H1 (cell line): ENCODE measurements at regions not wholly inside any gene's neighbourhood (a gene's known extent, or its start where the extent isn't known, plus 50 kb on each side); places are given as distances from the start of the nearest gene placed in this dataset.
A peak's percentile ranks its signal among the peaks of the same experiment; 100 is the strongest.

Source experiments
- CTCF ChIA-PET: fragments of 300-600 bp; sonication (Branson Sonifier 250); formaldehyde crosslinking; loops from one replicate; lab custom pipeline; 2021; ENCODE audit not compliant: partially characterized antibody; lab: Charles Lee
- POLR2A ChIA-PET: fragments of 300-600 bp; sonication (Branson Sonifier 250); formaldehyde crosslinking; loops from one replicate; lab custom pipeline; 2021; ENCODE audit warnings: inconsistent platforms; ENCODE audit not compliant: partially characterized antibody; lab: Charles Lee
- DNase-seq, 2 experiments: peaks; one replicate each; pipeline versions ENCODE4 v3.0.0 to v3.0.0-alpha.2; 2010 to 2022; ENCODE audit warnings: low spot score in 2 of 2, low read depth in 1 of 2, mixed read lengths in 1 of 2
- FAIRE-seq: peaks from 2 replicates; lab custom pipeline; 2011; peaks lifted over from hg19 to GRCh38; lab: Jason Lieb, UNC
- H2AFZ ChIP-seq: 2 replicates; pipeline ENCODE4 v1.8.1; 2012; ENCODE audit warnings: low read length, inconsistent platforms
- H2AK5ac ChIP-seq: 2 replicates; pipeline ENCODE4 v1.6.1; 2013; ENCODE audit warnings: low read depth, low read length
- H2BK120ac ChIP-seq: replicated peaks from 2 replicates; pipeline ENCODE3; 2013; ENCODE audit warnings: low read depth, low read length, inconsistent platforms
- H2BK12ac ChIP-seq: 2 replicates; pipeline ENCODE4 v1.6.1; 2013; ENCODE audit warnings: low read depth, low read length
- H2BK15ac ChIP-seq: 2 replicates; pipeline ENCODE4 v1.6.1; 2013; ENCODE audit warnings: low read length
- H2BK20ac ChIP-seq: 2 replicates; pipeline ENCODE4 v1.6.1; 2013; ENCODE audit warnings: low read length
- H2BK5ac ChIP-seq: 2 replicates; pipeline ENCODE4 v1.6.1; 2013; ENCODE audit warnings: low read depth, low read length
- H3K14ac ChIP-seq: 2 replicates; pipeline ENCODE4 v1.6.1; 2013; ENCODE audit warnings: inconsistent platforms; ENCODE audit not compliant: insufficient read length
- H3K18ac ChIP-seq: 2 replicates; pipeline ENCODE4 v1.6.1; 2013; ENCODE audit warnings: low read length; ENCODE audit errors: extremely low read depth
- H3K23ac ChIP-seq: 2 replicates; pipeline ENCODE4 v1.6.1; 2013; ENCODE audit warnings: inconsistent platforms; ENCODE audit not compliant: insufficient read length
- H3K23me2 ChIP-seq: 2 replicates; pipeline ENCODE4 v1.6.1; 2013; ENCODE audit warnings: low read depth, low read length
- H3K27ac ChIP-seq: 2 replicates; pipeline ENCODE4 v1.6.1; 2011; ENCODE audit warnings: low read depth, low read length, inconsistent platforms
- H3K27me3 ChIP-seq, 4 experiments: replicated peaks in 1 of 4; 1 replicate in 1 of 4; 2 replicates in 3 of 4; pipeline versions ENCODE4 v1.6.1 to v1.8.1; 2011 to 2013; ENCODE audit warnings: low read length in 3 of 4, mild to moderate bottlenecking in 3 of 4, inconsistent platforms in 2 of 4, mixed read lengths in 2 of 4, moderate library complexity in 1 of 4; ENCODE audit not compliant: control insufficient read depth in 3 of 4, insufficient read depth in 3 of 4; ENCODE audit errors: extremely low read depth in 1 of 4
- H3K36me3 ChIP-seq, 4 experiments: 2 replicates each; pipeline versions ENCODE4 v1.6.1 to v1.8.1; 2011 to 2013; ENCODE audit warnings: mild to moderate bottlenecking in 4 of 4, low read length in 3 of 4, moderate library complexity in 2 of 4, control low read depth in 1 of 4, inconsistent platforms in 1 of 4; ENCODE audit not compliant: insufficient read depth in 4 of 4, control insufficient read depth in 2 of 4
- H3K4ac ChIP-seq: replicated peaks from 2 replicates; pipeline ENCODE3; 2013; ENCODE audit warnings: low read length, low read depth, mixed read lengths, inconsistent platforms; ENCODE audit not compliant: insufficient read length
- H3K4me1 ChIP-seq, 4 experiments: replicated peaks in 1 of 4; 1 replicate in 1 of 4; 2 replicates in 3 of 4; pipeline versions ENCODE4 v1.6.1 to v1.8.1; 2011 to 2013; ENCODE audit warnings: low read length in 3 of 4, inconsistent platforms in 2 of 4, mixed read lengths in 1 of 4; ENCODE audit not compliant: insufficient read depth in 4 of 4, control insufficient read depth in 3 of 4
- H3K4me2 ChIP-seq, 2 experiments: 2 replicates each; pipeline versions ENCODE4 v1.6.1 to v1.8.1; 2011 to 2013; ENCODE audit warnings: low read depth in 2 of 2, low read length in 2 of 2, control low read depth in 1 of 2, inconsistent platforms in 1 of 2, mild to moderate bottlenecking in 1 of 2; ENCODE audit not compliant: insufficient read depth in 1 of 2
- H3K4me3 ChIP-seq, 4 experiments: fragments of 200-600, 300-600 bp in 1 of 4; sonication (generic), shearing (Covaris generic), sonication (Bioruptor Twin) in 1 of 4; 2 replicates each; pipeline versions ENCODE4 v1.5.1 to v1.8.1; 2011 to 2016; ENCODE audit warnings: low read length in 4 of 4, low read depth in 3 of 4, control low read depth in 2 of 4, inconsistent platforms in 2 of 4, mild to moderate bottlenecking in 2 of 4, mixed read lengths in 1 of 4, moderate library complexity in 1 of 4; ENCODE audit not compliant: insufficient read depth in 2 of 4; ENCODE audit errors: extremely low read depth in 1 of 4
- H3K56ac ChIP-seq: replicated peaks from 2 replicates; pipeline ENCODE3; 2013; ENCODE audit warnings: low read depth, mild to moderate bottlenecking, mixed read lengths, low read length, inconsistent platforms; ENCODE audit not compliant: insufficient read length
- H3K79me1 ChIP-seq: 2 replicates; pipeline ENCODE4 v1.6.1; 2013; ENCODE audit warnings: low read depth, low read length, control low read depth
- H3K79me2 ChIP-seq, 2 experiments: 2 replicates each; pipeline versions ENCODE4 v1.6.1 to v1.8.1; 2012 to 2013; ENCODE audit warnings: low read length in 2 of 2, mild to moderate bottlenecking in 2 of 2, inconsistent platforms in 1 of 2; ENCODE audit not compliant: insufficient read depth in 2 of 2, control insufficient read depth in 1 of 2
- H3K9ac ChIP-seq, 4 experiments: replicated peaks in 1 of 4; 1 replicate in 1 of 4; 2 replicates in 3 of 4; pipeline versions ENCODE4 v1.6.1 to v1.8.1; 2011 to 2013; ENCODE audit warnings: low read depth in 3 of 4, low read length in 3 of 4, control low read depth in 2 of 4, mild to moderate bottlenecking in 2 of 4, moderate library complexity in 2 of 4, inconsistent platforms in 1 of 4; ENCODE audit errors: extremely low read depth in 1 of 4
- H3K9me3 ChIP-seq, 2 experiments: 2 replicates each; pipeline versions ENCODE4 v1.6.1 to v1.8.1; 2012 to 2013; ENCODE audit warnings: mild to moderate bottlenecking in 2 of 2, moderate library complexity in 2 of 2, control low read depth in 1 of 2, inconsistent platforms in 1 of 2, low read depth in 1 of 2, low read length in 1 of 2, mixed read lengths in 1 of 2; ENCODE audit not compliant: insufficient read depth in 2 of 2
- H4K20me1 ChIP-seq, 2 experiments: replicated peaks in 1 of 2; 2 replicates each; pipeline versions ENCODE3 to v1.8.1; 2011 to 2013; ENCODE audit warnings: inconsistent platforms in 2 of 2, low read length in 2 of 2, mild to moderate bottlenecking in 1 of 2; ENCODE audit not compliant: insufficient read depth in 2 of 2, control insufficient read depth in 1 of 2
- H4K5ac ChIP-seq: 2 replicates; pipeline ENCODE4 v1.6.1; 2013; ENCODE audit warnings: low read length, low read depth, mixed read lengths, inconsistent platforms; ENCODE audit not compliant: insufficient read length
- H4K8ac ChIP-seq: 2 replicates; pipeline ENCODE4 v1.8.0; 2013; ENCODE audit warnings: mild to moderate bottlenecking, moderate library complexity, low read length, inconsistent platforms; ENCODE audit not compliant: insufficient read depth; ENCODE audit errors: extremely low read depth
- H4K91ac ChIP-seq: replicated peaks from 2 replicates; pipeline ENCODE3; 2013; ENCODE audit warnings: low read length, mixed read lengths, inconsistent platforms; ENCODE audit not compliant: insufficient read length
- KDM1A ChIP-seq: fragments of 200-600, 300-600 bp; sonication (generic); IDR thresholded peaks from 2 replicates; pipeline ENCODE4 v1.7.1; 2016; ENCODE audit warnings: mild to moderate bottlenecking, low read length, borderline replicate concordance
- POLR2AphosphoS5 ChIP-seq: IDR thresholded peaks from 2 replicates; pipeline ENCODE4 v1.6.1; 2011; ENCODE audit warnings: low read depth, low read length
- SP4 ChIP-seq: IDR thresholded peaks from 2 replicates; pipeline ENCODE4 v1.6.1; 2012; ENCODE audit warnings: low read length, inconsistent platforms
- TAF7 ChIP-seq: optimal IDR thresholded peaks from 2 replicates; pipeline ENCODE3; 2011; ENCODE audit warnings: low read depth, mild to moderate bottlenecking, inconsistent platforms, low read length, moderate library complexity, borderline replicate concordance
- YY1 ChIP-seq: IDR thresholded peaks from 2 replicates; pipeline ENCODE4 v1.6.1; 2011; ENCODE audit warnings: low read depth, mild to moderate bottlenecking, low read length
- WGBS, 2 experiments: shearing (Covaris generic) in 1 of 2; methylation state at CpG; one replicate each; pipeline versions ENCODE4 v1.1.6 to v1.1.7; 2013 to 2015; ENCODE audit warnings: low lambda C conversion rate in 2 of 2, mixed read lengths in 2 of 2, inconsistent platforms in 1 of 2, low coverage in 1 of 2, missing lambda C conversion rate in 1 of 2; ENCODE audit not compliant: insufficient replicate concordance in 2 of 2, insufficient coverage in 1 of 2, insufficient read length in 1 of 2; ENCODE audit errors: extremely low coverage in 1 of 2, missing lambda C conversion rate in 1 of 2; 5-methylcytosine and 5-hydroxymethylcytosine counted together

DNA sequence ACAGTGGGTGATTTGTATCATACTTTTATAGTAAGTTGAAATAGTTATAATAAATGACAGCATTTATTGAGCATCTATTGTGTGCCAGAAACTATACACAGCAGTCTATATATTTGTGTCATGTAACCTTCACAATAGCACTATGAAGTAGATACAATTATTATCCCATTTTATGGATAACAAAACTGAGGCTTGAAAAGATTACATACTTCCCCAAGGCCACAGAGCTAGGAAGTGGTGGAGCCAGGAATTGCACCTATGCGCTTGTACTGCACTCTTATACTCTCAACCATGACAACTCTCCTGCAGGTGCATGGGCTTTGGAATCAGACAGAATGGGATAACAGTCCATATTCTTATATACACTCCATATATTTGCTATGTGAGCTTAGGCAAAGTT, 110.6 kb upstream of the SOX5 start:
- Histone ChIP-seq H2BK12ac (no peak overlapping the region), H2BK15ac (no peak overlapping the region), H3K9ac (no peak overlapping the region), H3K56ac (no peak overlapping the region), H2BK120ac (no peak overlapping the region), H3K4me1 (no peaks in the 10 kb centered on the region), H3K27me3 (no peaks in the 10 kb centered on the region), H3K23ac (no peak overlapping the region), H3K4me3 (no peak overlapping the region), H3K14ac (no peak overlapping the region), H4K5ac (no peak overlapping the region), H4K8ac (no peak overlapping the region), H2AK5ac (no peak overlapping the region), H2AFZ (no peak overlapping the region), H4K91ac (no peak overlapping the region), H2BK20ac (no peak overlapping the region), H3K79me1 (no peaks in the 10 kb centered on the region), H3K4me2 (no peak overlapping the region), H3K23me2 (no peaks in the 10 kb centered on the region), H3K4ac (no peak overlapping the region), H3K36me3 (no peaks in the 10 kb centered on the region), H2BK5ac (no peak overlapping the region), H4K20me1 (no peaks in the 10 kb centered on the region), H3K27ac (no peak overlapping the region), H3K9me3 (no peaks in the 10 kb centered on the region), H3K79me2 (no peaks in the 10 kb centered on the region), H3K18ac (no peak overlapping the region)
- POLR2A ChIA-PET, result no interaction called here
- FAIRE-seq, result no peak
- TF ChIP-seq POLR2AphosphoS5 (no peak), YY1 (no peak), TAF7 (no peak), KDM1A (0 out of 2 replicates have a peak, but pooled peaks have one; percentile 33), SP4 (no peak)
- DNase-seq, result no peak
- WGBS, 2 experiments, result 96% methylated on average over 1 of the region's 1 CpG; no CpG with 5 or more reads in 1 of the 2 experiments
- CTCF ChIA-PET, result interaction anchor here (0.6 kb wide), 1 partner anchor 12 kb away, joined by 3 read pairs; no protein-coding TSS in a partner anchor
